ENCODE measurements at regions not wholly inside any gene's neighbourhood (a gene's known extent, or its start where the extent isn't known, plus 50 kb on each side); places are given as distances from the start of the nearest gene placed in this dataset.

- TF ChIP-seq POLR2A (IDR thresholded peaks at IDR 0.05): no peak
- no peak for TF ChIP-seq CTCF (IDR thresholded peaks at IDR 0.05)
Measured at GRCh38 chr2:125837611-125838010, 818.3 kb upstream of the GYPC start.
